ENCODE measurements at regions not wholly inside any gene's neighbourhood (a gene's known extent, or its start where the extent isn't known, plus 50 kb on each side); places are given as distances from the start of the nearest gene placed in this dataset.
A peak's percentile ranks its signal among the peaks of the same experiment; 100 is the strongest.
"Not testable (repeated sequence)": the region's sequence is repeated elsewhere in the genome, so short reads cannot be mapped to it uniquely, and the experiment has no call there.

DNA sequence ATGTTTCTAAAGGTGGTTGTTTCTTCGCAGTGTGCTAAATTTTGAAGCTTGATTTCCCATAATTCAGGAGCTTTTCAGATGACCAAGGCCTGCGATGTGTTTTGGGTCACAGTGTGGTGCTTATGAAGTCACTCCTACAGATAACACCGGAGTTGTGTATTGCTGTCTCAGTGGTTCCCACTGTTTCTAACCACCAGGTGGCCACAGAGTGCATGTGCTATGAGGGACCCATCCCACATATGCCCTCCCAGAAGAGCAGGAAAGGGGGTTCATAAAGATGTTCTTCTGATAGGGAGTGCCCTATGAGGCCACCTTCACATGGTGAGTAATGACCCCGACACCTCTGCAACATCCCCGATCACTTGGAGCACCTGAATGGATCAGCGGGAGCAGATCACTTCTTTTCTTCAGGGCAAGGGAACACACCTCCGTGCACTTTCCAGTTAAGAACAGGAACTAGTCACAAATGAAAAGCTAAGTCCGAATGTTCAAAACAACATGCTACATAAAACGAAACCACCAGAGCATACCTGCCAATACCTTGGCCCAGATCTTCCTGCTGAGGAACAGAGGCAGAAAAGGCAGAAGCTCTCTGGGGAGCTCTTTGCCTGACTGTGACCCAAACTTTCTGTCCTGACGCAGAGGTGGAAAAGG is 262.1 kb downstream of the FAM72C start:
- H2AFZ ChIP-seq (ENCODE audit: low read depth, low read length, poor library complexity, severe bottlenecking); CTCF ChIA-PET; H3K27me3 ChIP-seq (ENCODE audit: insufficient read depth, low read length); H3K4me3 ChIP-seq (replicated peaks in 1 of 2; ENCODE audit: low read depth in 1 of 2, low read length in 2 of 2); H3K79me2 ChIP-seq (ENCODE audit: insufficient read depth, low read length); BruUV-seq (replicated peaks); H3K27ac ChIP-seq (ENCODE audit: low read depth, low read length); H3K9ac ChIP-seq (ENCODE audit: low read length); H3K4me1 ChIP-seq (ENCODE audit: control insufficient read depth in 1 of 2, insufficient read depth in 2 of 2, low read length in 2 of 2); H4K20me1 ChIP-seq (ENCODE audit: insufficient read depth); RAD21 ChIA-PET (ENCODE audit: low non-redundant PET in 1 of 2, low total read pairs in 2 of 2, uncharacterized antibody in 2 of 2, unreplicated experiment in 2 of 2); H3K9me2 ChIP-seq (ENCODE audit: insufficient read depth); H3K9me3 ChIP-seq (ENCODE audit: control insufficient read depth in 1 of 2, insufficient read depth in 1 of 2, low read depth in 1 of 2, low read length in 2 of 2); intact Hi-C loops (cut with micrococcal nuclease); H3K4me2 ChIP-seq (ENCODE audit: low read length); DNase-seq (ENCODE audit: low read depth, low spot score); H3K36me3 ChIP-seq (ENCODE audit: control insufficient read depth in 1 of 2, insufficient read depth in 2 of 2, low read length in 2 of 2): not testable (repeated sequence)
- TF ChIP-seq, protein P1, sequence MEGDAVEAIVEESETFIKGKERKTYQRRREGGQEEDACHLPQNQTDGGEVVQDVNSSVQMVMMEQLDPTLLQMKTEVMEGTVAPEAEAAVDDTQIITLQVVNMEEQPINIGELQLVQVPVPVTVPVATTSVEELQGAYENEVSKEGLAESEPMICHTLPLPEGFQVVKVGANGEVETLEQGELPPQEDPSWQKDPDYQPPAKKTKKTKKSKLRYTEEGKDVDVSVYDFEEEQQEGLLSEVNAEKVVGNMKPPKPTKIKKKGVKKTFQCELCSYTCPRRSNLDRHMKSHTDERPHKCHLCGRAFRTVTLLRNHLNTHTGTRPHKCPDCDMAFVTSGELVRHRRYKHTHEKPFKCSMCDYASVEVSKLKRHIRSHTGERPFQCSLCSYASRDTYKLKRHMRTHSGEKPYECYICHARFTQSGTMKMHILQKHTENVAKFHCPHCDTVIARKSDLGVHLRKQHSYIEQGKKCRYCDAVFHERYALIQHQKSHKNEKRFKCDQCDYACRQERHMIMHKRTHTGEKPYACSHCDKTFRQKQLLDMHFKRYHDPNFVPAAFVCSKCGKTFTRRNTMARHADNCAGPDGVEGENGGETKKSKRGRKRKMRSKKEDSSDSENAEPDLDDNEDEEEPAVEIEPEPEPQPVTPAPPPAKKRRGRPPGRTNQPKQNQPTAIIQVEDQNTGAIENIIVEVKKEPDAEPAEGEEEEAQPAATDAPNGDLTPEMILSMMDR (IDR thresholded peaks at IDR 0.05 in 2 of 3, conservative IDR thresholded peaks at IDR 0.05 in 1 of 3; ENCODE audit: borderline replicate concordance in 1 of 3, insufficient read depth in 1 of 3, low read depth in 2 of 3, low read length in 2 of 3), result peak in 1 of 3 experiments; percentile 40; a peak in 2 of 6 replicates
- TF ChIP-seq RAD21 (IDR thresholded peaks at IDR 0.05; ENCODE audit: low read depth), result peak; percentile 34
- POLR2A ChIA-PET, result interaction anchor here (0.6 kb wide), 1 partner anchor 24 kb away, joined by 3 read pairs; no protein-coding TSS in a partner anchor
- ATAC-seq, result peak; percentile 79

DNA sequence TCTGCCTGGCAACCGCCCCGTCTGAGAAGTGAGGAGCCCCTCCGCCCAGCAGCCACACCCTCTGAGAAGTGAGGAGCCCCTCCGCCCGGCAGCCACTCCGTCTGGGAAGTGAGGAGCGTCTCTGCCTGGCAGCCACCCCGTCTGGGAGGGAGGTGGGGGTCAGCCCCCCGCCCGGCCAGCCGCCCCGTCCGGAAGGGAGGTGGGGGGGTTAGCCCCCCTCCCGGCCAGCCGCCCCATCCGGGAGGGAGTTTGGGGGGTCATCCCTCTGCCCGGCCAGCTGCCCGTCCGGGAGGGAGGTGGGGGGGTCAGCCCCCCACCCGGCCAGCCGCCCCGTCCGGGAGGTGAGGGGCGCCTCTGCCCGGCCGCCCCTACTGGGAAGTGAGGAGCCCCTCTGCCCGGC is 269.0 kb downstream of the FAM72C start:
- DNase-seq (ENCODE audit: low read depth, low spot score); H3K79me2 ChIP-seq (ENCODE audit: insufficient read depth, low read length); ATAC-seq; RAD21 ChIA-PET (ENCODE audit: low non-redundant PET in 1 of 2, low total read pairs in 2 of 2, uncharacterized antibody in 2 of 2, unreplicated experiment in 2 of 2); H3K36me3 ChIP-seq (ENCODE audit: control insufficient read depth in 1 of 2, insufficient read depth in 2 of 2, low read length in 2 of 2); CTCF ChIA-PET; POLR2A ChIA-PET; H3K4me3 ChIP-seq (replicated peaks in 1 of 2; ENCODE audit: low read depth in 1 of 2, low read length in 2 of 2); H3K27ac ChIP-seq (ENCODE audit: low read depth, low read length); H4K20me1 ChIP-seq (ENCODE audit: insufficient read depth); H3K4me2 ChIP-seq (ENCODE audit: low read length); intact Hi-C loops (cut with micrococcal nuclease); H3K4me1 ChIP-seq (ENCODE audit: control insufficient read depth in 1 of 2, insufficient read depth in 2 of 2, low read length in 2 of 2); BruUV-seq (replicated peaks); H3K27me3 ChIP-seq (ENCODE audit: insufficient read depth, low read length); H3K9me2 ChIP-seq (ENCODE audit: insufficient read depth); H3K9me3 ChIP-seq (ENCODE audit: control insufficient read depth in 1 of 2, insufficient read depth in 1 of 2, low read depth in 1 of 2, low read length in 2 of 2); H2AFZ ChIP-seq (ENCODE audit: low read depth, low read length, poor library complexity, severe bottlenecking); H3K9ac ChIP-seq (ENCODE audit: low read length): not testable (repeated sequence)

Data from HCT116 (cell line).